GM10248 (cell line): ENCODE measurements at regions not wholly inside any gene's neighbourhood (a gene's known extent, or its start where the extent isn't known, plus 50 kb on each side); places are given as distances from the start of the nearest gene placed in this dataset.

Experiments
- CTCF ChIA-PET: fragments of 300-600 bp; sonication (Branson Sonifier 250); formaldehyde crosslinking; extraction: SDS; loops from one replicate; lab custom pipeline; 2021; ENCODE audit warnings: antibody characterized with exemption; lab: Yijun Ruan, JAX
- POLR2A ChIA-PET: fragments of 350-650 bp; sonication (Branson Sonifier 250); formaldehyde crosslinking; extraction: SDS; loops from one replicate; lab custom pipeline; 2020; ENCODE audit warnings: antibody characterized with exemption; lab: Yijun Ruan, JAX
- DNase-seq: peaks from one replicate; pipeline ENCODE4 v3.0.0; 2012; ENCODE audit errors: extremely low spot score
- TF ChIP-seq, protein P1 (sequence below): IDR thresholded peaks from 2 replicates; pipeline ENCODE4 v1.5.1; 2012; ENCODE audit warnings: mild to moderate bottlenecking, low read depth; ENCODE audit errors: extremely low read depth, missing control alignments, control extremely low read depth

- DNase-seq: no peak
- TF ChIP-seq, protein P1, sequence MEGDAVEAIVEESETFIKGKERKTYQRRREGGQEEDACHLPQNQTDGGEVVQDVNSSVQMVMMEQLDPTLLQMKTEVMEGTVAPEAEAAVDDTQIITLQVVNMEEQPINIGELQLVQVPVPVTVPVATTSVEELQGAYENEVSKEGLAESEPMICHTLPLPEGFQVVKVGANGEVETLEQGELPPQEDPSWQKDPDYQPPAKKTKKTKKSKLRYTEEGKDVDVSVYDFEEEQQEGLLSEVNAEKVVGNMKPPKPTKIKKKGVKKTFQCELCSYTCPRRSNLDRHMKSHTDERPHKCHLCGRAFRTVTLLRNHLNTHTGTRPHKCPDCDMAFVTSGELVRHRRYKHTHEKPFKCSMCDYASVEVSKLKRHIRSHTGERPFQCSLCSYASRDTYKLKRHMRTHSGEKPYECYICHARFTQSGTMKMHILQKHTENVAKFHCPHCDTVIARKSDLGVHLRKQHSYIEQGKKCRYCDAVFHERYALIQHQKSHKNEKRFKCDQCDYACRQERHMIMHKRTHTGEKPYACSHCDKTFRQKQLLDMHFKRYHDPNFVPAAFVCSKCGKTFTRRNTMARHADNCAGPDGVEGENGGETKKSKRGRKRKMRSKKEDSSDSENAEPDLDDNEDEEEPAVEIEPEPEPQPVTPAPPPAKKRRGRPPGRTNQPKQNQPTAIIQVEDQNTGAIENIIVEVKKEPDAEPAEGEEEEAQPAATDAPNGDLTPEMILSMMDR: no peak
- ChIA-PET POLR2A (no interaction called here), CTCF (interaction anchor here (1.2 kb wide), 1 partner anchor 10 kb away, joined by 3 read pairs; no protein-coding TSS in a partner anchor)
Measured at GRCh38 chr10:61186408-61186807, 242.4 kb upstream of the RHOBTB1 start.

- ChIA-PET CTCF (interaction anchor here (1.1 to 1.3 kb wide), 3 partner anchors 9 to 18 kb away, joined by 3 to 4 read pairs (median 3); no protein-coding TSS in a partner anchor), POLR2A (no interaction called here)
- TF ChIP-seq, protein P1: no peak
- DNase-seq: no peak
Measured at GRCh38 chr10:61184429-61184828, 240.4 kb upstream of the RHOBTB1 start.

DNA sequence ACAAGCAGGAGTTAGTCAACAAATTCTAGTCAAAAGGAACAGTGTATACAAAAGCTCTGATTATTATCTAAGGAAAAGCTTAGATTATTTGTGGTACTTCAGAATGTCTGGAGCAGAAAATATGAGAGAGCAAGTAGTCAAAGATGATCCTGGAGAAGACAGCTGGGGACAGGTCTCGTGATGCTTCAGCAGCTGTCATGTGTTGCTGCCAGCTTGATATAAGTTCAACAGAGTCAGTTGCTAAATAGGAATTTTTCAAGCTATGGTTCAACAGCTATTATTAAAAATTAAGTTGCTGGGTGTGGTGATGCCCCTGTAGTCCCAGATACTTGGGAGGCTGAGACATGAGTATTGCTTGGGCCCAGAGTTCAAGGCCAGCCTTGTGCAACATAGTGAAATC lies 240.0 kb upstream of the RHOBTB1 start:
- TF ChIP-seq, protein P1: no peak
- ChIA-PET CTCF (interaction anchor here (1.1 to 1.3 kb wide), 3 partner anchors 9 to 19 kb away, joined by 3 to 4 read pairs (median 3); no protein-coding TSS in a partner anchor), POLR2A (no interaction called here)
- no peak for DNase-seq

- DNase-seq: no peak
- TF ChIP-seq, protein P1: no peak
- POLR2A ChIA-PET: no interaction called here
- CTCF ChIA-PET: interaction anchor here (1.4 kb wide), 2 partner anchors 29 to 40 kb away, joined by 3 to 4 read pairs; no protein-coding TSS in a partner anchor
Measured at GRCh38 chr10:61181832-61182231, 237.8 kb upstream of the RHOBTB1 start.

DNA sequence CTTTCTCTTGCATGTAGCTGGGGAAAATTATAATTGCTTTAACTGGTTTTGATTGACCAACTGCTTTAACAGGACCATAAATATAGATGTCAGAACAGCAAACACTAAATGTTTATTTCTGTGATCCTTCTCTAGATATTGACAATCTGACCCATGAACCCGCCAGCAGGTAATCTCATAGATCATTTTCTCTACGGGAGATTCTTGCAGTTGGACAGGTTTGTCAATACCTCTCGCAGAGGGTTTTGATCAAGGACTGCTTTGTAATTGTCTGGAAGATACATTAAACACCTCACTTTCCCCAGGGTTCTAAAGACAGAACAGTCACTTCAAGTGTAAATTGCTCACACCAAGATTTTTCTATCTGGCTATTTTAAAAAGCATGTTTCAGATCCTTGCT lies 235.8 kb upstream of the RHOBTB1 start:
- ChIA-PET CTCF (no interaction called here), POLR2A (no interaction called here)
- no peak for DNase-seq
- TF ChIP-seq, protein P1: no peak

DNA sequence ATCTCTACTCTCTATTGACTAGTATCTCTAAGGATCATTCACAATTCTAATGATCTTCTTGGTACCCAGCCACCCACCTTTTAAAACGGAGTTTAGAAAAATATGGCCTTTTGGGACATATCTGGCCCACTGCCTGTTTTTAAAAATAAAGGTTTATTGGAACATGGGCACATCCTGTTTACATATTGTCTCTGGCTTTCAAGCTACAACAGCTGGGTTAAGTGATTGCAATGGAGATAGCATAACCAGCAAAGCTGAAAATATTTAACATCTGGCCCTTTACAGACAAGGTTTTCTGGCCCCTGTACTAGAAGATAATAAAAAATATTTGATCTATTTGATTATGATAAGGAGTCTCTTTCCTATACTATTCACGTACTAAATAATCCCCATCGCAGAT lies 232.4 kb upstream of the RHOBTB1 start:
- POLR2A ChIA-PET: no interaction called here
- CTCF ChIA-PET: interaction anchor here (1.3 to 1.7 kb wide), 2 partner anchors 10 to 36 kb away, joined by 3 to 4 read pairs; no protein-coding TSS in a partner anchor
- TF ChIP-seq, protein P1: no peak
- DNase-seq: no peak
